ENCODE measurements at regions not wholly inside any gene's neighbourhood (a gene's known extent, or its start where the extent isn't known, plus 50 kb on each side); places are given as distances from the start of the nearest gene placed in this dataset.

GRCh38 chr6:1496092-1496491 is 106.7 kb downstream of the FOXF2 start:
- H3K36me3 ChIP-seq (replicated peaks; ENCODE audit: control insufficient read depth, insufficient read depth, low read length) = no peaks in the 10 kb centered on the region
- H3K27me3 ChIP-seq (ENCODE audit: control insufficient read depth, insufficient read depth, low read length) = no peaks in the 10 kb centered on the region
- H3K4me3 ChIP-seq (ENCODE audit: insufficient read depth, low read depth, low read length) = no peak overlapping the region
- no peak for DNase-seq

- Histone ChIP-seq H3K36me3 (replicated peaks; ENCODE audit: control insufficient read depth, insufficient read depth, low read length) (no peaks in the 10 kb centered on the region), H3K27me3 (ENCODE audit: control insufficient read depth, insufficient read depth, low read length) (no peaks in the 10 kb centered on the region), H3K4me3 (ENCODE audit: insufficient read depth, low read depth, low read length) (no peak overlapping the region)
- peak; percentile 38 for DNase-seq
Observed at GRCh38 chr6:1496836-1497760, 107.7 kb downstream of the FOXF2 start.

- Histone ChIP-seq H3K4me3 (ENCODE audit: insufficient read depth, low read depth, low read length) (no peak overlapping the region), H3K27me3 (ENCODE audit: control insufficient read depth, insufficient read depth, low read length) (no peaks in the 10 kb centered on the region), H3K36me3 (replicated peaks; ENCODE audit: control insufficient read depth, insufficient read depth, low read length) (no peaks in the 10 kb centered on the region)
- DNase-seq = peak; percentile 81
Observed at GRCh38 chr6:1497761-1498105, 108.4 kb downstream of the FOXF2 start.

GRCh38 chr6:1498491-1499113 is 109.2 kb downstream of the FOXF2 start:
- Histone ChIP-seq H3K36me3 (replicated peaks; ENCODE audit: control insufficient read depth, insufficient read depth, low read length) (no peaks in the 10 kb centered on the region), H3K27me3 (ENCODE audit: control insufficient read depth, insufficient read depth, low read length) (no peaks in the 10 kb centered on the region), H3K4me3 (ENCODE audit: insufficient read depth, low read depth, low read length) (no peak overlapping the region)
- peak; percentile 49 for DNase-seq

- DNase-seq = no peak
- Histone ChIP-seq H3K4me3 (ENCODE audit: insufficient read depth, low read depth, low read length) (no peak overlapping the region), H3K36me3 (replicated peaks; ENCODE audit: control insufficient read depth, insufficient read depth, low read length) (no peaks in the 10 kb centered on the region), H3K27me3 (ENCODE audit: control insufficient read depth, insufficient read depth, low read length) (no peaks in the 10 kb centered on the region)
Observed at GRCh38 chr6:1499777-1500176, 109.9 kb upstream of the FOXC1 start.

- no peak for DNase-seq
- no peak overlapping the region for H3K4me3 ChIP-seq (ENCODE audit: insufficient read depth, low read depth, low read length)
- H3K36me3 ChIP-seq (replicated peaks; ENCODE audit: control insufficient read depth, insufficient read depth, low read length) = no peaks in the 10 kb centered on the region
- no peaks in the 10 kb centered on the region for H3K27me3 ChIP-seq (ENCODE audit: control insufficient read depth, insufficient read depth, low read length)
Observed at GRCh38 chr6:1500913-1501312, 108.8 kb upstream of the FOXC1 start.

- DNase-seq = no peak
- Histone ChIP-seq H3K27me3 (ENCODE audit: control insufficient read depth, insufficient read depth, low read length) (no peaks in the 10 kb centered on the region), H3K4me3 (ENCODE audit: insufficient read depth, low read depth, low read length) (no peak overlapping the region), H3K36me3 (replicated peaks; ENCODE audit: control insufficient read depth, insufficient read depth, low read length) (no peaks in the 10 kb centered on the region)
Observed at GRCh38 chr6:1502041-1502440, 107.7 kb upstream of the FOXC1 start.

- DNase-seq = no peak
- Histone ChIP-seq H3K27me3 (ENCODE audit: control insufficient read depth, insufficient read depth, low read length) (no peaks in the 10 kb centered on the region), H3K36me3 (replicated peaks; ENCODE audit: control insufficient read depth, insufficient read depth, low read length) (no peaks in the 10 kb centered on the region), H3K4me3 (ENCODE audit: insufficient read depth, low read depth, low read length) (no peak overlapping the region)
Observed at GRCh38 chr6:1503811-1504210, 105.9 kb upstream of the FOXC1 start.

- Histone ChIP-seq H3K36me3 (replicated peaks; ENCODE audit: control insufficient read depth, insufficient read depth, low read length) (no peaks in the 10 kb centered on the region), H3K27me3 (ENCODE audit: control insufficient read depth, insufficient read depth, low read length) (no peaks in the 10 kb centered on the region), H3K4me3 (ENCODE audit: insufficient read depth, low read depth, low read length) (no peak overlapping the region)
- DNase-seq = no peak
Observed at GRCh38 chr6:1504465-1504864, 105.2 kb upstream of the FOXC1 start.

GRCh38 chr6:1507251-1507650 is 102.5 kb upstream of the FOXC1 start:
- Histone ChIP-seq H3K36me3 (replicated peaks; ENCODE audit: control insufficient read depth, insufficient read depth, low read length) (no peaks in the 10 kb centered on the region), H3K4me3 (ENCODE audit: insufficient read depth, low read depth, low read length) (no peak overlapping the region), H3K27me3 (ENCODE audit: control insufficient read depth, insufficient read depth, low read length) (no peaks in the 10 kb centered on the region)
- DNase-seq = no peak

- DNase-seq = no peak
- Histone ChIP-seq H3K27me3 (ENCODE audit: control insufficient read depth, insufficient read depth, low read length) (no peaks in the 10 kb centered on the region), H3K36me3 (replicated peaks; ENCODE audit: control insufficient read depth, insufficient read depth, low read length) (no peaks in the 10 kb centered on the region), H3K4me3 (ENCODE audit: insufficient read depth, low read depth, low read length) (no peak overlapping the region)
Observed at GRCh38 chr6:1509241-1509640, 100.5 kb upstream of the FOXC1 start.

GRCh38 chr6:1510239-1510638 is 99.5 kb upstream of the FOXC1 start:
- Histone ChIP-seq H3K4me3 (ENCODE audit: insufficient read depth, low read depth, low read length) (no peak overlapping the region), H3K27me3 (ENCODE audit: control insufficient read depth, insufficient read depth, low read length) (no peaks in the 10 kb centered on the region), H3K36me3 (replicated peaks; ENCODE audit: control insufficient read depth, insufficient read depth, low read length) (no peaks in the 10 kb centered on the region)
- DNase-seq = no peak

GRCh38 chr6:1513215-1513780 is 96.4 kb upstream of the FOXC1 start:
- DNase-seq = no peak
- H3K36me3 ChIP-seq (replicated peaks; ENCODE audit: control insufficient read depth, insufficient read depth, low read length) = no peaks in the 10 kb centered on the region
- no peaks in the 10 kb centered on the region for H3K27me3 ChIP-seq (ENCODE audit: control insufficient read depth, insufficient read depth, low read length)
- no peak overlapping the region for H3K4me3 ChIP-seq (ENCODE audit: insufficient read depth, low read depth, low read length)

- Histone ChIP-seq H3K4me3 (ENCODE audit: insufficient read depth, low read depth, low read length) (no peak overlapping the region), H3K27me3 (ENCODE audit: control insufficient read depth, insufficient read depth, low read length) (no peaks in the 10 kb centered on the region), H3K36me3 (replicated peaks; ENCODE audit: control insufficient read depth, insufficient read depth, low read length) (no peaks in the 10 kb centered on the region)
- DNase-seq = no peak
Observed at GRCh38 chr6:1514078-1514477, 95.6 kb upstream of the FOXC1 start.

- DNase-seq = peak; percentile 57
- Histone ChIP-seq H3K4me3 (ENCODE audit: insufficient read depth, low read depth, low read length) (no peak overlapping the region), H3K36me3 (replicated peaks; ENCODE audit: control insufficient read depth, insufficient read depth, low read length) (no peaks in the 10 kb centered on the region), H3K27me3 (ENCODE audit: control insufficient read depth, insufficient read depth, low read length) (no peaks in the 10 kb centered on the region)
Observed at GRCh38 chr6:1515280-1515679, 94.4 kb upstream of the FOXC1 start.
